WTC11 (cell line): ENCODE measurements at regions not wholly inside any gene's neighbourhood (a gene's known extent, or its start where the extent isn't known, plus 50 kb on each side); places are given as distances from the start of the nearest gene placed in this dataset.

Source experiments
- JUN ChIP-seq: sonication (generic); formaldehyde crosslinking; IDR thresholded peaks from 2 replicates; pipeline ENCODE4 v1.8.0; 2023; ENCODE audit warnings: mild to moderate bottlenecking, missing genetic modification reagents
- SMAD4 ChIP-seq: sonication (generic); formaldehyde crosslinking; IDR thresholded peaks from 2 replicates; pipeline ENCODE4 v1.8.0; 2022; ENCODE audit warnings: mild to moderate bottlenecking, missing genetic modification reagents
- SP1 ChIP-seq: sonication (generic); formaldehyde crosslinking; conservative IDR thresholded peaks from 2 replicates; pipeline ENCODE4 v1.8.1; 2022; ENCODE audit warnings: missing genetic modification reagents
- STAT6 ChIP-seq: sonication (generic); formaldehyde crosslinking; conservative IDR thresholded peaks from 2 replicates; pipeline ENCODE4 v1.8.1; 2023; ENCODE audit warnings: mild to moderate bottlenecking, low read depth, missing genetic modification reagents, moderate library complexity
- TEAD1 ChIP-seq: sonication (generic); formaldehyde crosslinking; IDR thresholded peaks from 2 replicates; pipeline ENCODE4 v1.8.0; 2022; ENCODE audit warnings: mild to moderate bottlenecking, missing genetic modification reagents
- TF ChIP-seq, protein P1 (sequence below): fragments of 200-600 bp; IDR thresholded peaks from 2 replicates; pipeline ENCODE4 v1.8.0; 2022; ENCODE audit warnings: antibody characterized with exemption

DNA sequence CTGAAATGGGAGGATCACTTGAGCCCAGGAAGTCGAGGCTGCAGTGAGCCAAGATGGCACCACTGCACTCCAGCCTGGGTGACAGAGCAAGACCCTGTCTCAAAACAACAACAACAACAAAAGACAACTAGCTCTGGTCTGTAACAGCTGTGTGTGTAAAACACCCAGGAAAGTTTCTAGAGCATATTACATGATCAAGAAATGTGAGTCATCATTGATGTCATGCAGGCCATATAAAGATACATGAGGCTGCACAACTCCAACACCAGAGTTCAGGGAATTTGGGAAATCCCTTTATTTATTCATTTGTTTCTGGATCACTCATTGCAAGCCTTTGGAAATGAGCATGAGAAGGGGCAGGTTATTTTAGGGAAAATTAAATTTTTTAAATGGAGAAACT is 50.3 kb upstream of the CTPS1 start:
- TF ChIP-seq SP1 (CRISPR knock-in tag) (no peak), TEAD1 (CRISPR knock-in tag) (no peak), JUN (CRISPR knock-in tag) (no peak), STAT6 (CRISPR knock-in tag) (no peak), SMAD4 (no peak)
- TF ChIP-seq, protein P1, sequence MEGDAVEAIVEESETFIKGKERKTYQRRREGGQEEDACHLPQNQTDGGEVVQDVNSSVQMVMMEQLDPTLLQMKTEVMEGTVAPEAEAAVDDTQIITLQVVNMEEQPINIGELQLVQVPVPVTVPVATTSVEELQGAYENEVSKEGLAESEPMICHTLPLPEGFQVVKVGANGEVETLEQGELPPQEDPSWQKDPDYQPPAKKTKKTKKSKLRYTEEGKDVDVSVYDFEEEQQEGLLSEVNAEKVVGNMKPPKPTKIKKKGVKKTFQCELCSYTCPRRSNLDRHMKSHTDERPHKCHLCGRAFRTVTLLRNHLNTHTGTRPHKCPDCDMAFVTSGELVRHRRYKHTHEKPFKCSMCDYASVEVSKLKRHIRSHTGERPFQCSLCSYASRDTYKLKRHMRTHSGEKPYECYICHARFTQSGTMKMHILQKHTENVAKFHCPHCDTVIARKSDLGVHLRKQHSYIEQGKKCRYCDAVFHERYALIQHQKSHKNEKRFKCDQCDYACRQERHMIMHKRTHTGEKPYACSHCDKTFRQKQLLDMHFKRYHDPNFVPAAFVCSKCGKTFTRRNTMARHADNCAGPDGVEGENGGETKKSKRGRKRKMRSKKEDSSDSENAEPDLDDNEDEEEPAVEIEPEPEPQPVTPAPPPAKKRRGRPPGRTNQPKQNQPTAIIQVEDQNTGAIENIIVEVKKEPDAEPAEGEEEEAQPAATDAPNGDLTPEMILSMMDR: no peak
